GM18867 (cell line): ENCODE measurements at regions not wholly inside any gene's neighbourhood (a gene's known extent, or its start where the extent isn't known, plus 50 kb on each side); places are given as distances from the start of the nearest gene placed in this dataset.
A peak's percentile ranks its signal among the peaks of the same experiment; 100 is the strongest.
"Not testable (repeated sequence)": the region's sequence is repeated elsewhere in the genome, so short reads cannot be mapped to it uniquely, and the experiment has no call there.

Experiments
- ATAC-seq: cut with Tn5 transposase; IDR thresholded peaks from one replicate; pipeline ENCODE4 v1.9.1; 2021; ENCODE audit warnings: mild to moderate bottlenecking, moderate library complexity; ENCODE audit not compliant: unreplicated experiment

GRCh38 chr10:128178302-128178958 lies 52.2 kb upstream of the MKI67 start:
- peak; percentile 83 for ATAC-seq

- no peak for ATAC-seq
Measured at GRCh38 chr10:128180843-128181242, 54.6 kb upstream of the MKI67 start.

GRCh38 chr10:128185627-128186026 lies 59.4 kb upstream of the MKI67 start:
- ATAC-seq, result no peak

GRCh38 chr10:128186959-128187787 lies 61.0 kb upstream of the MKI67 start:
- no peak for ATAC-seq

- no peak for ATAC-seq
Measured at GRCh38 chr10:128187788-128188185, 61.6 kb upstream of the MKI67 start.

GRCh38 chr10:128189176-128189575 lies 63.0 kb upstream of the MKI67 start:
- no peak for ATAC-seq

GRCh38 chr10:128191847-128192246 lies 65.6 kb upstream of the MKI67 start:
- no peak for ATAC-seq

GRCh38 chr10:128201826-128202225 lies 75.6 kb upstream of the MKI67 start:
- ATAC-seq, result not testable (repeated sequence)

GRCh38 chr10:128203028-128203427 lies 76.8 kb upstream of the MKI67 start:
- ATAC-seq, result no peak

GRCh38 chr10:128205591-128205990 lies 79.4 kb upstream of the MKI67 start:
- ATAC-seq, result not testable (repeated sequence)

GRCh38 chr10:128206676-128207075 lies 80.5 kb upstream of the MKI67 start:
- no peak for ATAC-seq

- ATAC-seq, result no peak
Measured at GRCh38 chr10:128209862-128210214, 83.6 kb upstream of the MKI67 start.

GRCh38 chr10:128210215-128211063 lies 84.2 kb upstream of the MKI67 start:
- peak; percentile 39 for ATAC-seq

GRCh38 chr10:128211064-128211504 lies 84.9 kb upstream of the MKI67 start:
- no peak for ATAC-seq

GRCh38 chr10:128211953-128212727 lies 85.9 kb upstream of the MKI67 start:
- ATAC-seq, result peak; percentile 98

- no peak for ATAC-seq
Measured at GRCh38 chr10:128213156-128213555, 86.9 kb upstream of the MKI67 start.

GRCh38 chr10:128215733-128216132 lies 89.5 kb upstream of the MKI67 start:
- ATAC-seq, result no peak

- no peak for ATAC-seq
Measured at GRCh38 chr10:128217136-128217535, 90.9 kb upstream of the MKI67 start.

- ATAC-seq, result no peak
Measured at GRCh38 chr10:128218161-128218560, 91.9 kb upstream of the MKI67 start.

- ATAC-seq, result no peak
Measured at GRCh38 chr10:128219295-128219694, 93.1 kb upstream of the MKI67 start.

- no peak for ATAC-seq
Measured at GRCh38 chr10:128220021-128220420, 93.8 kb upstream of the MKI67 start.
